ENCODE measurements at regions not wholly inside any gene's neighbourhood (a gene's known extent, or its start where the extent isn't known, plus 50 kb on each side); places are given as distances from the start of the nearest gene placed in this dataset.

DNA sequence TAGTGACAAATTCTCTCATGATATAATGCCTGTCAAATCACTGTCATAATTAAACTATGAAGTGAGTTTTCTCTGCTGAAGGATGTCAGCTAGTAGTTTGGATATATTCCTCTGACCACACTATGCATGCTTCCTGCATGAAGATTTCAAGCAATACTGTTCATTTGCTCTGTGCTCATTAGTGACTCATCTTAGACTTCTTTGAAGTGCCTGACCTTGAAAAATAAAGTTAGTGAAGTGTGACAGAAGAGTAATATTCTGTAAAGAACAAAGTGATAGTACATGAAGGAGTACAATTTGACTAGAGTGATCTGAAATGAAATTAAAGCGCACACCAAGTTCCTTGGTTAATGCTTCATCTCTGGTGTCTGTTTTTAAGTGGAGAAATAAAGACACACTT, 629.5 kb upstream of the ANO3 start:
- no peak for TF ChIP-seq POLR2A (IDR thresholded peaks at IDR 0.05)
- TF ChIP-seq, protein P1, sequence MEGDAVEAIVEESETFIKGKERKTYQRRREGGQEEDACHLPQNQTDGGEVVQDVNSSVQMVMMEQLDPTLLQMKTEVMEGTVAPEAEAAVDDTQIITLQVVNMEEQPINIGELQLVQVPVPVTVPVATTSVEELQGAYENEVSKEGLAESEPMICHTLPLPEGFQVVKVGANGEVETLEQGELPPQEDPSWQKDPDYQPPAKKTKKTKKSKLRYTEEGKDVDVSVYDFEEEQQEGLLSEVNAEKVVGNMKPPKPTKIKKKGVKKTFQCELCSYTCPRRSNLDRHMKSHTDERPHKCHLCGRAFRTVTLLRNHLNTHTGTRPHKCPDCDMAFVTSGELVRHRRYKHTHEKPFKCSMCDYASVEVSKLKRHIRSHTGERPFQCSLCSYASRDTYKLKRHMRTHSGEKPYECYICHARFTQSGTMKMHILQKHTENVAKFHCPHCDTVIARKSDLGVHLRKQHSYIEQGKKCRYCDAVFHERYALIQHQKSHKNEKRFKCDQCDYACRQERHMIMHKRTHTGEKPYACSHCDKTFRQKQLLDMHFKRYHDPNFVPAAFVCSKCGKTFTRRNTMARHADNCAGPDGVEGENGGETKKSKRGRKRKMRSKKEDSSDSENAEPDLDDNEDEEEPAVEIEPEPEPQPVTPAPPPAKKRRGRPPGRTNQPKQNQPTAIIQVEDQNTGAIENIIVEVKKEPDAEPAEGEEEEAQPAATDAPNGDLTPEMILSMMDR (IDR thresholded peaks at IDR 0.05), result no peak
